Adrenal gland (tissue), 5 donors: ENCODE measurements at regions not wholly inside any gene's neighbourhood (a gene's known extent, or its start where the extent isn't known, plus 50 kb on each side); places are given as distances from the start of the nearest gene placed in this dataset.

Experiments
- CTCF ChIP-seq, 6 experiments: fragments of 450-650 bp in 4 of 6; fragments of 200-600 bp in 2 of 6; sonication (generic) in 1 of 6; IDR thresholded peaks; 1 replicate in 5 of 6; 2 replicates in 1 of 6; pipeline versions ENCODE4 v1.5.1 to v1.8.0; 2016 to 2021; ENCODE audit warnings: antibody characterized with exemption in 6 of 6, mild to moderate bottlenecking in 2 of 6, moderate library complexity in 1 of 6
- POLR2A ChIP-seq, 2 donors: fragments of 450-650 bp; IDR thresholded peaks; one replicate each; pipeline ENCODE4 v1.6.1; 2017; ENCODE audit warnings: antibody characterized with exemption in 2 of 2, mild to moderate bottlenecking in 2 of 2, moderate library complexity in 1 of 2
- donor health status: DM: no; HTN: no; CAD: no.

GRCh38 chr14:100384819-100385813, 62.0 kb downstream of the SLC25A47 start:
- peak in 5 of 6 experiments; percentile 67 to 74 (median 71) for TF ChIP-seq CTCF (IDR thresholded peaks at IDR 0.05)
- TF ChIP-seq POLR2A (IDR thresholded peaks at IDR 0.05), result no peak
